HepG2 (cell line): ENCODE measurements at regions not wholly inside any gene's neighbourhood (a gene's known extent, or its start where the extent isn't known, plus 50 kb on each side); places are given as distances from the start of the nearest gene placed in this dataset.

ENCODE experiments used
- ATAC-seq: fragments of 200-7000 bp; cut with Tn5 transposase; 3 replicates; pipeline ENCODE4 v1.9.1; 2020; ENCODE audit warnings: mild to moderate bottlenecking, moderate library complexity
- BruUV-seq: library from RNA; stranded (reverse); fragments of 400-500 nt; replicated peaks from 2 replicates; lab custom pipeline; 2021; lab: Mats Ljungman, UMichigan
- CTCF ChIA-PET: fragments of 300-600 bp; formaldehyde crosslinking; extraction: SDS; loops from one replicate; lab custom pipeline; 2021; ENCODE audit warnings: low total read pairs, inconsistent platforms, low intra/inter-chr PET ratio; lab: Yijun Ruan, JAX
- POLR2A ChIA-PET: fragments of 350-600 bp; sonication (Branson Sonifier 250); formaldehyde crosslinking; loops from one replicate; lab custom pipeline; 2020; ENCODE audit warnings: antibody characterized with exemption, inconsistent platforms; lab: Yijun Ruan, JAX
- DNase-seq: peaks from one replicate; pipeline ENCODE4 v3.0.0-alpha.2; 2015; ENCODE audit warnings: low spot score
- FAIRE-seq: peaks from 3 replicates; lab custom pipeline; 2011; peaks lifted over from hg19 to GRCh38; lab: Jason Lieb, UNC
- H2AFZ ChIP-seq: one replicate; pipeline ENCODE4 v1.6.1; 2011; ENCODE audit warnings: low read length, inconsistent platforms
- H3K27ac ChIP-seq: fragments of 300-600 bp; 3 replicates; pipeline ENCODE4 v1.8.0; 2011; ENCODE audit warnings: mixed run types, mild to moderate bottlenecking, mixed read lengths, low read length, inconsistent platforms; ENCODE audit not compliant: insufficient read depth; ENCODE audit errors: extremely low read length
- H3K27me3 ChIP-seq, 2 experiments: fragments of 200-600 bp in 1 of 2; 2 replicates in 1 of 2; 3 replicates in 1 of 2; pipeline versions ENCODE4 v1.6.0 to v1.8.0; 2011; ENCODE audit warnings: low read length in 2 of 2, mild to moderate bottlenecking in 2 of 2, moderate library complexity in 2 of 2, inconsistent platforms in 1 of 2; ENCODE audit not compliant: insufficient read depth in 2 of 2, control insufficient read depth in 1 of 2
- H3K36me3 ChIP-seq, 2 experiments: fragments of 200-600 bp in 1 of 2; replicated peaks in 1 of 2; 2 replicates in 1 of 2; 3 replicates in 1 of 2; pipeline versions ENCODE4 v1.5.1 to v1.8.0; 2011; ENCODE audit warnings: low read length in 2 of 2, inconsistent platforms in 1 of 2; ENCODE audit not compliant: insufficient read depth in 2 of 2, control insufficient read depth in 1 of 2
- H3K4me1 ChIP-seq: 2 replicates; pipeline ENCODE4 v1.5.1; 2012; ENCODE audit warnings: low read length, inconsistent platforms; ENCODE audit not compliant: insufficient read depth
- H3K4me2 ChIP-seq: 2 replicates; pipeline ENCODE4 v1.6.0; 2011; ENCODE audit warnings: low read depth, low read length, inconsistent platforms
- H3K4me3 ChIP-seq, 3 experiments: fragments of 200-600 bp in 1 of 3; sonication (generic), shearing (Covaris generic) in 1 of 3; replicated peaks in 1 of 3; 2 replicates each; pipeline ENCODE4 v1.5.1; 2011 to 2016; ENCODE audit warnings: low read length in 3 of 3, inconsistent platforms in 2 of 3, low read depth in 2 of 3, mild to moderate bottlenecking in 2 of 3, control low read depth in 1 of 3, mixed read lengths in 1 of 3; ENCODE audit not compliant: insufficient read depth in 1 of 3
- H3K79me2 ChIP-seq: one replicate; pipeline ENCODE4 v1.6.1; 2011; ENCODE audit warnings: low read length, inconsistent platforms; ENCODE audit not compliant: insufficient read depth
- H3K9ac ChIP-seq: 2 replicates; pipeline ENCODE4 v1.6.0; 2011; ENCODE audit warnings: mild to moderate bottlenecking, low read depth, low read length, inconsistent platforms; ENCODE audit not compliant: insufficient read depth
- H3K9me3 ChIP-seq: 2 replicates; pipeline ENCODE4 v1.5.1; 2012; ENCODE audit warnings: mild to moderate bottlenecking, low read length
- H4K20me1 ChIP-seq: 2 replicates; pipeline ENCODE4 v1.6.0; 2011; ENCODE audit warnings: inconsistent platforms, mild to moderate bottlenecking, low read length, moderate library complexity; ENCODE audit not compliant: insufficient read depth
- KLF9 ChIP-seq: IDR thresholded peaks from 2 replicates; pipeline ENCODE4 v1.6.1; 2016; ENCODE audit warnings: low read depth
- SATB2 ChIP-seq: sonication (generic); formaldehyde crosslinking; IDR thresholded peaks from 2 replicates; pipeline ENCODE4 v1.5.0; 2020; ENCODE audit warnings: missing genetic modification reagents
- SYNCRIP ChIP-seq: fragments of 200-400 bp; formaldehyde crosslinking; IDR thresholded peaks from 2 replicates; pipeline ENCODE4 v1.6.1; 2018; ENCODE audit warnings: mild to moderate bottlenecking, low read depth, low read length; ENCODE audit not compliant: insufficient read depth
- TOPORS ChIP-seq: sonication (generic); formaldehyde crosslinking; IDR thresholded peaks from 2 replicates; pipeline ENCODE4 v1.8.0; 2023; ENCODE audit warnings: mild to moderate bottlenecking, missing genetic modification reagents
- ZNF3 ChIP-seq: IDR thresholded peaks from 2 replicates; pipeline ENCODE4 v1.7.0; 2017; ENCODE audit warnings: inconsistent platforms
- ZNF564 ChIP-seq: sonication (generic); formaldehyde crosslinking; IDR thresholded peaks from 2 replicates; pipeline ENCODE4 v1.8.1; 2023; ENCODE audit warnings: mild to moderate bottlenecking, missing genetic modification reagents
- ZSCAN9 ChIP-seq: IDR thresholded peaks from 2 replicates; pipeline ENCODE4 v1.6.1; 2016; ENCODE audit warnings: borderline replicate concordance
- WGBS: methylation state at CpG from one replicate; pipeline ENCODE4 v1.1.6; 2017; ENCODE audit warnings: low lambda C conversion rate; 5-methylcytosine and 5-hydroxymethylcytosine counted together
- in situ Hi-C: cut with HindIII; loops from 2 replicates; pipeline ENCODE4 v1.10.0; 2017; ENCODE audit warnings: low pct_unique_long_range_greater_than_20kb; ENCODE audit not compliant: extremely low pct_ligation_motif_present
- intact Hi-C: fragments of 100-400 bp; cut with micrococcal nuclease; formaldehyde crosslinking; loops from one replicate; pipeline ENCODE4 v1.10.0; 2022; ENCODE audit not compliant: unreplicated experiment
- TF ChIP-seq, protein P1 (sequence below): sonication (generic); formaldehyde crosslinking; IDR thresholded peaks from 2 replicates; pipeline ENCODE4 v1.5.0; 2020; ENCODE audit warnings: missing genetic modification reagents
- TF ChIP-seq, protein P2 (sequence below): sonication (generic); formaldehyde crosslinking; IDR thresholded peaks from 2 replicates; pipeline ENCODE4 v1.4.0; 2020; ENCODE audit warnings: mild to moderate bottlenecking, missing genetic modification reagents

DNA sequence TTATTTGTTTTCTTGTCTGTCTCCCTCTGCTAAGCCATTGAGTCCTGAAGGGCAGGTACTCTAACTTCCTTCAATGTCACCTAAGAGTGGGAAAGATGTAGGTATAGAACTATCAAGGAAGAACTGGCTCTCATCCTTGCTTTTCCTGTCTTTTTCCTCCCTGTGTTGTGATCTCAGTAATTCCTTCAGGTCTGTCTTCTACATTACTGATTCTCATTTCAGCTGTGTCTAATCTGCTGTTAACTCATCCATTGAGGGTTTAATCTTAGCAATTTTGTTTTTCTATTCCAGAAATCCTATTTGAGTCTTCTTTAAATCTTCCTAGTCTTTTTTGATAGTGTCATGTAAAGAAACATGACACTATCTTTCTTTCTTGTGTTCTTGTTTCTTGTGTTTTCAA lies 124.5 kb upstream of the PLXNC1 start:
- H2AFZ ChIP-seq: no peak overlapping the region
- H3K4me1 ChIP-seq: no peaks in the 10 kb centered on the region
- no peak overlapping the region for H3K4me2 ChIP-seq
- H3K79me2 ChIP-seq: no peaks in the 10 kb centered on the region
- in situ Hi-C loops: no loop called here
- H3K27me3 ChIP-seq: no peaks in the 10 kb centered on the region
- ATAC-seq (no peak), DNase-seq (no peak), FAIRE-seq (no peak)
- intact Hi-C loops: no loop called here
- no peak for TF ChIP-seq SATB2
- TF ChIP-seq ZNF564 (CRISPR knock-in tag): no peak
- TF ChIP-seq, protein P1, sequence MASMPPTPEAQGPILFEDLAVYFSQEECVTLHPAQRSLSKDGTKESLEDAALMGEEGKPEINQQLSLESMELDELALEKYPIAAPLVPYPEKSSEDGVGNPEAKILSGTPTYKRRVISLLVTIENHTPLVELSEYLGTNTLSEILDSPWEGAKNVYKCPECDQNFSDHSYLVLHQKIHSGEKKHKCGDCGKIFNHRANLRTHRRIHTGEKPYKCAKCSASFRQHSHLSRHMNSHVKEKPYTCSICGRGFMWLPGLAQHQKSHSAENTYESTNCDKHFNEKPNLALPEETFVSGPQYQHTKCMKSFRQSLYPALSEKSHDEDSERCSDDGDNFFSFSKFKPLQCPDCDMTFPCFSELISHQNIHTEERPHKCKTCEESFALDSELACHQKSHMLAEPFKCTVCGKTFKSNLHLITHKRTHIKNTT: no peak
- TF ChIP-seq, protein P2, sequence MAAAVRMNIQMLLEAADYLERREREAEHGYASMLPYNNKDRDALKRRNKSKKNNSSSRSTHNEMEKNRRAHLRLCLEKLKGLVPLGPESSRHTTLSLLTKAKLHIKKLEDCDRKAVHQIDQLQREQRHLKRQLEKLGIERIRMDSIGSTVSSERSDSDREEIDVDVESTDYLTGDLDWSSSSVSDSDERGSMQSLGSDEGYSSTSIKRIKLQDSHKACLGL (CRISPR knock-in tag): no peak
- TF ChIP-seq KLF9 (CRISPR knock-in tag): no peak
- TF ChIP-seq TOPORS (CRISPR knock-in tag): no peak
- TF ChIP-seq SYNCRIP: no peak
- TF ChIP-seq ZNF3 (CRISPR knock-in tag): no peak
- no peaks in the 10 kb centered on the region for H3K36me3 ChIP-seq
- peaks cover 9% of the 10 kb centered on the region for H3K9me3 ChIP-seq
- CTCF ChIA-PET: no interaction called here
- POLR2A ChIA-PET: no interaction called here
- no peak overlapping the region for H3K4me3 ChIP-seq
- H3K27ac ChIP-seq: no peak overlapping the region
- BruUV-seq: no TSS peak
- H3K9ac ChIP-seq: no peak overlapping the region
- H4K20me1 ChIP-seq: no peaks in the 10 kb centered on the region

DNA sequence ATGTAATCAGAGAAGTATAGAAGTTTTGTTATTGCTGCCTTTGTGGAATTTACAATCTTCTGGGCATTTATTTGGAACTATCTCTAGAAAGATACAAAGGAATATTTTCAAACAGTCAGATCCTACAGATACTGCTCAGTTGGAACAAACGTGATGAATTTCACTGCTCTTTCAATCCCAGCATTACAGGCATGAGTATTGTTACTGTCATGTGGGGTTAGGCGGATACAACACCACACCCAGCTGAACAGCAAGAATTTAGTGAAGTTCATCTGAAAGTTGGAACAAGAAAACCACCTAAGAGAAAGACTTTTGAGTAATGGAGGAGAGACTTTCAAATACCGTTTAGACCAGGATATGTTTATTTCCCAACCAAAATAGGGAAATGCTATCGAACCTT lies 123.3 kb upstream of the PLXNC1 start:
- DNase-seq: no peak
- intact Hi-C loops: no loop called here
- Histone ChIP-seq H3K79me2 (no peaks in the 10 kb centered on the region), H3K4me1 (no peaks in the 10 kb centered on the region), H3K9me3 (peaks cover 9% of the 10 kb centered on the region), H3K9ac (no peak overlapping the region), H3K4me2 (no peak overlapping the region), H3K27ac (no peak overlapping the region), H2AFZ (no peak overlapping the region), H3K36me3 (no peaks in the 10 kb centered on the region), H4K20me1 (no peaks in the 10 kb centered on the region), H3K4me3 (no peak overlapping the region), H3K27me3 (no peaks in the 10 kb centered on the region)
- ChIA-PET POLR2A (no interaction called here), CTCF (no interaction called here)
- in situ Hi-C loops: no loop called here
- TF ChIP-seq ZSCAN9 (CRISPR knock-in tag): no peak
- no peak for ATAC-seq
- BruUV-seq: no TSS peak
- WGBS: 8% methylated on average over 4 of the region's 4 CpGs
- no peak for FAIRE-seq
